GM12875 (cell line): ENCODE measurements at regions not wholly inside any gene's neighbourhood (a gene's known extent, or its start where the extent isn't known, plus 50 kb on each side); places are given as distances from the start of the nearest gene placed in this dataset.

Experiments used
- H3K4me3 ChIP-seq: one replicate; pipeline ENCODE4 v1.5.1; 2011; ENCODE audit warnings: low read depth, low read length, control low read depth
- CTCF ChIP-seq: IDR thresholded peaks from 2 replicates; pipeline ENCODE4 v1.5.1; 2011; ENCODE audit warnings: low read depth, mild to moderate bottlenecking, control low read depth, inconsistent platforms, low read length, moderate library complexity, borderline replicate concordance; ENCODE audit not compliant: insufficient read depth

- TF ChIP-seq CTCF = no peak
- H3K4me3 ChIP-seq = no peak overlapping the region
Measured at GRCh38 chr4:121227341-121227792, 63.2 kb upstream of the TNIP3 start.

- no peak overlapping the region for H3K4me3 ChIP-seq
- no peak for TF ChIP-seq CTCF
Measured at GRCh38 chr4:121226362-121226761, 62.2 kb upstream of the TNIP3 start.

- no peak for TF ChIP-seq CTCF
- no peak overlapping the region for H3K4me3 ChIP-seq
Measured at GRCh38 chr4:121221608-121222007, 57.5 kb upstream of the TNIP3 start.

- no peak for TF ChIP-seq CTCF
- no peak overlapping the region for H3K4me3 ChIP-seq
Measured at GRCh38 chr4:121221201-121221600, 57.1 kb upstream of the TNIP3 start.

- no peak for TF ChIP-seq CTCF
- H3K4me3 ChIP-seq = no peak overlapping the region
Measured at GRCh38 chr4:121220698-121221097, 56.6 kb upstream of the TNIP3 start.

GRCh38 chr4:121219227-121219626 lies 55.1 kb upstream of the TNIP3 start:
- no peak for TF ChIP-seq CTCF
- H3K4me3 ChIP-seq = no peak overlapping the region

- no peak overlapping the region for H3K4me3 ChIP-seq
- no peak for TF ChIP-seq CTCF
Measured at GRCh38 chr4:121217351-121217750, 53.2 kb upstream of the TNIP3 start.
